GM12892 (cell line): ENCODE measurements at regions not wholly inside any gene's neighbourhood (a gene's known extent, or its start where the extent isn't known, plus 50 kb on each side); places are given as distances from the start of the nearest gene placed in this dataset.

Experiments
- POLR2A ChIP-seq: IDR thresholded peaks from 2 replicates; pipeline ENCODE4 v1.6.1; 2011; ENCODE audit warnings: low read depth, low read length, control low read depth
- POLR2AphosphoS5 ChIP-seq: IDR thresholded peaks from 2 replicates; pipeline ENCODE4 v1.6.1; 2011; ENCODE audit warnings: low read depth, low read length, control low read depth

DNA sequence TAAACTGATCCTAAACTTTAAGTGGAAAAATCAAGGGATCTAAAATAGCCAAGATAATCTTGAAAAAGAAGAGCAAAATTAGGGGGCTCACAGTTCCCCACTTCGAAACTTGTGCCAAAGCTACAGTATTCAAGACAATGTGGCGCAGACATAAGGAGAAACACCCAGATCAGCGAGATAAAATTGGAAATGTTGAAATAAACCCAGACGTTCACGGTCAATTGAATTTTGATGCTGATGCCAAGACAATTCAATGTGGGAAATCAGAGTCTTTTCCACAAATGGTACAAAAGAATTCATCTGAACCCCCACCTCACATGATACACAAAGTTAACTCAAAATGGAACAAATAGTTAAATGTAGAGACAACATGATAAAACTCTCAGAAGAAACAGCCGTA, 601.6 kb downstream of the BRD1 start:
- TF ChIP-seq POLR2A (no peak), POLR2AphosphoS5 (no peak)
